ENCODE measurements at regions not wholly inside any gene's neighbourhood (a gene's known extent, or its start where the extent isn't known, plus 50 kb on each side); places are given as distances from the start of the nearest gene placed in this dataset.

GRCh38 chr14:85991156-85991555 lies 461.2 kb downstream of the FLRT2 start:
- no peak for DNase-seq
- Mint-ChIP-seq H3K9me3 (ENCODE audit: unreplicated experiment) (no peaks in the 10 kb centered on the region), H3K27ac (ENCODE audit: unreplicated experiment) (no peak overlapping the region), H3K36me3 (ENCODE audit: unreplicated experiment) (no peaks in the 10 kb centered on the region), H3K27me3 (ENCODE audit: unreplicated experiment) (no peaks in the 10 kb centered on the region), H3K4me3 (ENCODE audit: unreplicated experiment) (no peak overlapping the region), H3K4me1 (ENCODE audit: low read depth, unreplicated experiment) (no peaks in the 10 kb centered on the region)
- TF ChIP-seq CTCF (IDR thresholded peaks at IDR 0.05; ENCODE audit: partially characterized antibody, unreplicated experiment), result no peak

GRCh38 chr14:85987907-85988306 lies 458.0 kb downstream of the FLRT2 start:
- H3K36me3 Mint-ChIP-seq (ENCODE audit: unreplicated experiment), result no peaks in the 10 kb centered on the region
- H3K27ac Mint-ChIP-seq (ENCODE audit: unreplicated experiment), result no peak overlapping the region
- no peak overlapping the region for H3K4me3 Mint-ChIP-seq (ENCODE audit: unreplicated experiment)
- H3K4me1 Mint-ChIP-seq (ENCODE audit: low read depth, unreplicated experiment), result no peaks in the 10 kb centered on the region
- H3K9me3 Mint-ChIP-seq (ENCODE audit: unreplicated experiment), result peaks cover 1% of the 10 kb centered on the region
- no peak for TF ChIP-seq CTCF (IDR thresholded peaks at IDR 0.05; ENCODE audit: partially characterized antibody, unreplicated experiment)
- H3K27me3 Mint-ChIP-seq (ENCODE audit: unreplicated experiment), result no peaks in the 10 kb centered on the region
- no peak for DNase-seq

GRCh38 chr14:85987292-85987691 lies 457.3 kb downstream of the FLRT2 start:
- Mint-ChIP-seq H3K27me3 (ENCODE audit: unreplicated experiment) (no peaks in the 10 kb centered on the region), H3K4me1 (ENCODE audit: low read depth, unreplicated experiment) (no peaks in the 10 kb centered on the region), H3K27ac (ENCODE audit: unreplicated experiment) (no peak overlapping the region), H3K9me3 (ENCODE audit: unreplicated experiment) (peaks cover 1% of the 10 kb centered on the region), H3K36me3 (ENCODE audit: unreplicated experiment) (no peaks in the 10 kb centered on the region), H3K4me3 (ENCODE audit: unreplicated experiment) (no peak overlapping the region)
- TF ChIP-seq CTCF (IDR thresholded peaks at IDR 0.05; ENCODE audit: partially characterized antibody, unreplicated experiment), result no peak
- DNase-seq, result no peak

- Mint-ChIP-seq H3K27me3 (ENCODE audit: unreplicated experiment) (no peaks in the 10 kb centered on the region), H3K4me1 (ENCODE audit: low read depth, unreplicated experiment) (peaks cover 14% of the 10 kb centered on the region), H3K36me3 (ENCODE audit: unreplicated experiment) (no peaks in the 10 kb centered on the region), H3K4me3 (ENCODE audit: unreplicated experiment) (no peak overlapping the region), H3K9me3 (ENCODE audit: unreplicated experiment) (peaks cover 1% of the 10 kb centered on the region), H3K27ac (ENCODE audit: unreplicated experiment) (no peak overlapping the region)
- TF ChIP-seq CTCF (IDR thresholded peaks at IDR 0.05; ENCODE audit: partially characterized antibody, unreplicated experiment), result no peak
- no peak for DNase-seq
Measured at GRCh38 chr14:85978582-85979250, 448.8 kb downstream of the FLRT2 start.

- Mint-ChIP-seq H3K36me3 (ENCODE audit: unreplicated experiment) (peaks cover 6% of the 10 kb centered on the region), H3K9me3 (ENCODE audit: unreplicated experiment) (peaks cover 3% of the 10 kb centered on the region), H3K4me3 (ENCODE audit: unreplicated experiment) (no peak overlapping the region), H3K4me1 (ENCODE audit: low read depth, unreplicated experiment) (peaks cover 14% of the 10 kb centered on the region), H3K27ac (ENCODE audit: unreplicated experiment) (no peak overlapping the region), H3K27me3 (ENCODE audit: unreplicated experiment) (peaks cover 2% of the 10 kb centered on the region)
- TF ChIP-seq CTCF (IDR thresholded peaks at IDR 0.05; ENCODE audit: partially characterized antibody, unreplicated experiment), result no peak
- DNase-seq, result no peak
Measured at GRCh38 chr14:85974602-85975001, 444.7 kb downstream of the FLRT2 start.

Measured in glutamatergic neuron (in vitro differentiated cells).